K562 (cell line): ENCODE measurements at regions not wholly inside any gene's neighbourhood (a gene's known extent, or its start where the extent isn't known, plus 50 kb on each side); places are given as distances from the start of the nearest gene placed in this dataset.

Experiments used
- ATAC-seq: fragments of 200-7000 bp; cut with Tn5 transposase; 3 replicates; pipeline ENCODE4 v1.9.1; 2020; ENCODE audit warnings: moderate library complexity
- BruUV-seq: library from RNA; stranded (reverse); fragments of 400-500 nt; replicated peaks from 2 replicates; lab custom pipeline; 2021; lab: Mats Ljungman, UMichigan
- CTCF ChIA-PET: fragments of 300-600 bp; formaldehyde crosslinking; extraction: SDS; loops from one replicate; lab custom pipeline; 2021; ENCODE audit warnings: low intra/inter-chr PET ratio; lab: Yijun Ruan, JAX
- POLR2A ChIA-PET: fragments of 300-600, 350-650 bp; sonication (Branson Sonifier 250); formaldehyde crosslinking; extraction: SDS; loops from one replicate; lab custom pipeline; 2021; ENCODE audit warnings: antibody characterized with exemption, inconsistent platforms; lab: Yijun Ruan, JAX
- DNase-seq, 4 experiments: peaks; one replicate each; pipeline versions ENCODE4 v3.0.0 to v3.0.0-alpha.2; 2011 to 2018; ENCODE audit warnings: low spot score in 3 of 4, mixed read lengths in 3 of 4; ENCODE audit errors: extremely low read depth in 1 of 4
- FAIRE-seq: peaks from 2 replicates; lab custom pipeline; 2011; peaks lifted over from hg19 to GRCh38; lab: Jason Lieb, UNC
- H2AFZ ChIP-seq: 2 replicates; pipeline ENCODE4 v1.6.0; 2011; ENCODE audit warnings: low read depth, low read length, control low read depth, inconsistent platforms
- H3K27ac ChIP-seq: fragments of 200-600 bp; 3 replicates; pipeline ENCODE4 v1.8.0; 2011; ENCODE audit warnings: low read depth, mild to moderate bottlenecking, control low read depth, inconsistent platforms, low read length, moderate library complexity, mixed read lengths; ENCODE audit errors: extremely low read depth
- H3K27me3 ChIP-seq, 2 experiments: fragments of 300-600 bp in 1 of 2; 2 replicates in 1 of 2; 3 replicates in 1 of 2; pipeline versions ENCODE4 v1.6.0 to v1.8.0; 2011; ENCODE audit warnings: inconsistent platforms in 2 of 2, low read length in 2 of 2, mild to moderate bottlenecking in 1 of 2, mixed read lengths in 1 of 2, moderate library complexity in 1 of 2; ENCODE audit not compliant: control insufficient read depth in 2 of 2, insufficient read depth in 2 of 2
- H3K36me3 ChIP-seq: fragments of 300-600 bp; 3 replicates; pipeline ENCODE4 v1.8.0; 2011; ENCODE audit warnings: mild to moderate bottlenecking, low read length, inconsistent platforms; ENCODE audit not compliant: control insufficient read depth, insufficient read depth
- H3K4me1 ChIP-seq, 2 experiments: fragments of 200-600 bp in 1 of 2; replicated peaks in 1 of 2; 2 replicates in 1 of 2; 3 replicates in 1 of 2; pipeline versions ENCODE4 v1.5.1 to v1.8.0; 2011; ENCODE audit warnings: inconsistent platforms in 2 of 2, low read length in 2 of 2, mild to moderate bottlenecking in 1 of 2, mixed read lengths in 1 of 2, moderate library complexity in 1 of 2; ENCODE audit not compliant: control insufficient read depth in 2 of 2, insufficient read depth in 2 of 2
- H3K4me2 ChIP-seq: 2 replicates; pipeline ENCODE4 v1.6.1; 2011; ENCODE audit warnings: low read length, control low read depth, inconsistent platforms, mixed read lengths; ENCODE audit not compliant: insufficient read depth
- H3K4me3 ChIP-seq: fragments of 200-600 bp; sonication (generic), shearing (Covaris generic); 2 replicates; pipeline ENCODE4 v1.5.1; 2016; ENCODE audit warnings: control low read depth, inconsistent platforms
- H3K79me2 ChIP-seq: fragments of 200-600 bp; 3 replicates; pipeline ENCODE4 v1.8.0; 2011; ENCODE audit warnings: low read length, inconsistent platforms; ENCODE audit not compliant: control insufficient read depth, insufficient read depth
- H3K9ac ChIP-seq, 2 experiments: 2 replicates each; pipeline versions ENCODE4 v1.6.0 to v1.6.1; 2011; ENCODE audit warnings: low read depth in 2 of 2, low read length in 2 of 2, control low read depth in 1 of 2, inconsistent platforms in 1 of 2, mild to moderate bottlenecking in 1 of 2, mixed read lengths in 1 of 2; ENCODE audit not compliant: insufficient read depth in 1 of 2
- H3K9me1 ChIP-seq: one replicate; pipeline ENCODE4 v1.6.0; 2011; ENCODE audit warnings: inconsistent platforms, mild to moderate bottlenecking, low read length, moderate library complexity; ENCODE audit not compliant: control insufficient read depth, insufficient read depth
- H3K9me3 ChIP-seq: replicated peaks from 2 replicates; pipeline ENCODE4 v1.5.1; 2011; ENCODE audit warnings: low read depth, low read length, inconsistent platforms; ENCODE audit not compliant: control insufficient read depth, insufficient read depth
- H4K20me1 ChIP-seq: replicated peaks from 2 replicates; pipeline ENCODE4 v1.6.1; 2011; ENCODE audit warnings: low read length, inconsistent platforms, mixed read lengths; ENCODE audit not compliant: control insufficient read depth, insufficient read depth
- HCFC1 ChIP-seq: IDR thresholded peaks from 2 replicates; pipeline ENCODE4 v1.6.1; 2012; ENCODE audit warnings: low read depth, low read length, improper control_type of control experiment
- NFRKB ChIP-seq: fragments of 450-650 bp; IDR thresholded peaks from 2 replicates; pipeline ENCODE4 v1.6.1; 2016; ENCODE audit warnings: low read depth
- NFXL1 ChIP-seq: fragments of 450-650 bp; formaldehyde crosslinking; IDR thresholded peaks from 2 replicates; pipeline ENCODE4 v1.4.0; 2021; ENCODE audit warnings: mild to moderate bottlenecking
- ZZZ3 ChIP-seq: fragments of 450-650 bp; IDR thresholded peaks from 2 replicates; pipeline ENCODE4 v1.6.1; 2016; ENCODE audit warnings: antibody characterized with exemption, mild to moderate bottlenecking, moderate library complexity
- in situ Hi-C: fragments of 300-500 bp; cut with MboI; formaldehyde crosslinking; loops from 4 replicates; pipeline ENCODE4 v1.15.0; 2018; ENCODE audit warnings: inconsistent platforms, mixed read lengths
- intact Hi-C: fragments of 100-400 bp; cut with micrococcal nuclease; formaldehyde crosslinking; loops from 2 replicates; pipeline ENCODE4 v1.14.2; 2022
- TF ChIP-seq, protein P1 (sequence below): sonication (generic); formaldehyde crosslinking; IDR thresholded peaks from 2 replicates; pipeline ENCODE4 v1.8.0; 2022; ENCODE audit warnings: missing genetic modification reagents, mild to moderate bottlenecking, borderline replicate concordance
- TF ChIP-seq, protein P2 (sequence below): IDR thresholded peaks from 2 replicates; pipeline ENCODE4 v1.6.1; 2011; ENCODE audit not compliant: insufficient read length; ENCODE audit errors: extremely low read depth

DNA sequence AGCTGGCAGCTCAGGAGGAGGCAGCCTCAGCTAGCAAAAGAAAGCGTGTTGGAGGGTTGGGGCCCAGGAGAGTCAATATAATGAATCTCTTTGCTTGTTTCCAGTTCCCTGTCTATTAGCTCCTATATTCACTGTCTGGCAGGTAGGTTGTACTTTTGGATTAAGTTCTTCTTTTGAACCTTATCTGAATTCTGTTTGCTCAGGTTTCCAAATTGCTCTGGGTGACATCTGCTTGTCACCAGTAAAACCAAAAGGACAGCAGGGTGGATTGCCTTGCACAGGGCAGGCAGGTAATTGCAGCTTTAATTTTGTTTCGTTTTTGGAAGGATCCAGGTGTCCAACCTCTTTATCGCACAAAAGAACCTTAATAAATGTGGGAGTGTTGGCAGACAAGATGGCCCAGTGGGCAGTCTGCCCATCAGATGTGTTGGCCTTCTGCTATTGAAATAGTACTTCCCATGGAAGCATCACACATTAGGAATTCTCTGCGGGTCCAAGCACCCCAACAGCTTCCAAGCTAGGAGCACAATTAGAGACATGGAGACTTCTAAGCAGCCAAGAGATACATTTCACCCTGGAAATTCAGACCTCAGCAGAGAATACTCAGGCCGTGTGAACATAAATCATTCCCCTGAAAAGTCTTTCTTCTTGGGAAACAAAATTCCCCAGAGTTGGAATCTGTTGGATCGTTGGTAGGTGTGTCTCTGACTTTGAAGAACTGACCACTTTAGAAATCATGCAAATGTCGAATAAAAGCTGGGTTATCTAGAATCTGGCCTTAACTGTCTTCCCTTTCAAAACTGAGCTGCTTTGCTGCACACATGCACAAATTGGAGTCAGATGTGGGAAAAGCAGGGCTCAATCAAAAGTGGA lies 286.9 kb upstream of the BMP2 start (continued):
- TF ChIP-seq, protein P1, sequence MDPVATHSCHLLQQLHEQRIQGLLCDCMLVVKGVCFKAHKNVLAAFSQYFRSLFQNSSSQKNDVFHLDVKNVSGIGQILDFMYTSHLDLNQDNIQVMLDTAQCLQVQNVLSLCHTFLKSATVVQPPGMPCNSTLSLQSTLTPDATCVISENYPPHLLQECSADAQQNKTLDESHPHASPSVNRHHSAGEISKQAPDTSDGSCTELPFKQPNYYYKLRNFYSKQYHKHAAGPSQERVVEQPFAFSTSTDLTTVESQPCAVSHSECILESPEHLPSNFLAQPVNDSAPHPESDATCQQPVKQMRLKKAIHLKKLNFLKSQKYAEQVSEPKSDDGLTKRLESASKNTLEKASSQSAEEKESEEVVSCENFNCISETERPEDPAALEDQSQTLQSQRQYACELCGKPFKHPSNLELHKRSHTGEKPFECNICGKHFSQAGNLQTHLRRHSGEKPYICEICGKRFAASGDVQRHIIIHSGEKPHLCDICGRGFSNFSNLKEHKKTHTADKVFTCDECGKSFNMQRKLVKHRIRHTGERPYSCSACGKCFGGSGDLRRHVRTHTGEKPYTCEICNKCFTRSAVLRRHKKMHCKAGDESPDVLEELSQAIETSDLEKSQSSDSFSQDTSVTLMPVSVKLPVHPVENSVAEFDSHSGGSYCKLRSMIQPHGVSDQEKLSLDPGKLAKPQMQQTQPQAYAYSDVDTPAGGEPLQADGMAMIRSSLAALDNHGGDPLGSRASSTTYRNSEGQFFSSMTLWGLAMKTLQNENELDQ (CRISPR knock-in tag): no peak
- TF ChIP-seq NFXL1: no peak
- TF ChIP-seq, protein P2, sequence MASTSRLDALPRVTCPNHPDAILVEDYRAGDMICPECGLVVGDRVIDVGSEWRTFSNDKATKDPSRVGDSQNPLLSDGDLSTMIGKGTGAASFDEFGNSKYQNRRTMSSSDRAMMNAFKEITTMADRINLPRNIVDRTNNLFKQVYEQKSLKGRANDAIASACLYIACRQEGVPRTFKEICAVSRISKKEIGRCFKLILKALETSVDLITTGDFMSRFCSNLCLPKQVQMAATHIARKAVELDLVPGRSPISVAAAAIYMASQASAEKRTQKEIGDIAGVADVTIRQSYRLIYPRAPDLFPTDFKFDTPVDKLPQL: no peak

DNA sequence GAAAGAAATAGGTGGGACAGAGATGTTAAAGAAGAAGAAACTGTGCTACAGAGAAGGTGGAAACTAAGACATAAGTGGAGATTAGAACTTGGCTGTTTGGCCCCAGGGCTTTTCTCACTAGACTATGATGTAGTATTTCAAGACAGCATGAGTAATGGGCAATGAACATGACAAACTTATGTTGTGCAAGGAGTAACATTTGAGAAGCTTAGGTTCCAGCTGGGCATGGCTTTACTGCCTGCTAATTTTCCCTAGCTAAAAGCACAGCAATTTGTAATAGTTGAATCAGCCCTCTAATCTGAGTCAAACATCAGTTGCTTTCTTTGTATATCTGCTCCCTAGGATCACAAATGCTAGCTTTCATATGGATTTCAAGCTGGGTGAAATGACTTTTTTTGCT lies 294.3 kb upstream of the BMP2 start:
- no peak overlapping the region for H3K27ac ChIP-seq
- H3K79me2 ChIP-seq: no peaks in the 10 kb centered on the region
- ChIA-PET POLR2A (no interaction called here), CTCF (no interaction called here)
- in situ Hi-C loops (no loop called here), intact Hi-C loops (no loop called here)
- H3K9me1 ChIP-seq: no peaks in the 10 kb centered on the region
- no peaks in the 10 kb centered on the region for H3K36me3 ChIP-seq
- DNase-seq (no peak), ATAC-seq (no peak), FAIRE-seq (no peak)
- H3K4me3 ChIP-seq: no peak overlapping the region
- H2AFZ ChIP-seq: no peak overlapping the region
- H3K4me2 ChIP-seq: no peak overlapping the region
- BruUV-seq: no TSS peak
- TF ChIP-seq ZZZ3: no peak
- no peak for TF ChIP-seq HCFC1
- no peak for TF ChIP-seq NFRKB
- no peaks in the 10 kb centered on the region for H3K4me1 ChIP-seq
- no peaks in the 10 kb centered on the region for H3K9me3 ChIP-seq
- H3K9ac ChIP-seq: no peak overlapping the region
- H3K27me3 ChIP-seq: no peaks in the 10 kb centered on the region
- no peaks in the 10 kb centered on the region for H4K20me1 ChIP-seq
